ENCODE measurements at regions not wholly inside any gene's neighbourhood (a gene's known extent, or its start where the extent isn't known, plus 50 kb on each side); places are given as distances from the start of the nearest gene placed in this dataset.

GRCh38 chr22:47997612-47998011 is 1235.2 kb downstream of the TBC1D22A start:
- TF ChIP-seq POLR2A (IDR thresholded peaks at IDR 0.05) (no peak), CTCF (IDR thresholded peaks at IDR 0.05) (no peak)

Data from heart left ventricle (tissue), 13 donors.